ENCODE measurements at regions not wholly inside any gene's neighbourhood (a gene's known extent, or its start where the extent isn't known, plus 50 kb on each side); places are given as distances from the start of the nearest gene placed in this dataset.
"Not testable (repeated sequence)": the region's sequence is repeated elsewhere in the genome, so short reads cannot be mapped to it uniquely, and the experiment has no call there.

- no peak for DNase-seq
These were observed 57.9 kb upstream of the CTSV start for GRCh38 chr9:97096793-97097192.

GRCh38 chr9:97089361-97089760 is 50.4 kb upstream of the CTSV start:
- DNase-seq, result not testable (repeated sequence)

Measured in activated CD4-positive, alpha-beta T cell treated with anti-CD3 and anti-CD28 coated beads, Interleukin-2, amount 50 U/mL, for 1 hour (primary cell).